Ascending aorta (tissue), 2 donors: ENCODE measurements at regions not wholly inside any gene's neighbourhood (a gene's known extent, or its start where the extent isn't known, plus 50 kb on each side); places are given as distances from the start of the nearest gene placed in this dataset.

Experiments used
- DNase-seq, 2 donors: peaks; one replicate each; pipeline ENCODE4 v3.0.0-alpha.2; 2019; ENCODE audit warnings: low spot score in 2 of 2
- H3K27ac ChIP-seq, 2 donors: fragments of 200-600 bp; sonication (generic); one replicate each; pipeline ENCODE4 v1.5.1; 2016 to 2017; ENCODE audit warnings: mild to moderate bottlenecking in 1 of 2
- H3K27me3 ChIP-seq: fragments of 200-600 bp; sonication (generic); one replicate; pipeline ENCODE4 v1.5.1; 2017
- H3K36me3 ChIP-seq, 2 donors: fragments of 200-600 bp; sonication (generic); one replicate each; pipeline ENCODE4 v1.5.1; 2016
- H3K4me1 ChIP-seq, 2 donors: fragments of 200-600 bp; sonication (generic); one replicate each; pipeline ENCODE4 v1.5.1; 2016 to 2017; ENCODE audit warnings: mild to moderate bottlenecking in 1 of 2
- H3K4me3 ChIP-seq, 2 donors: fragments of 200-600 bp; sonication (generic); one replicate each; pipeline ENCODE4 v1.5.1; 2016 to 2017; ENCODE audit warnings: mild to moderate bottlenecking in 1 of 2
- H3K9me3 ChIP-seq, 2 donors: fragments of 200-600 bp; sonication (generic); one replicate each; pipeline ENCODE4 v1.5.1; 2016
- intact Hi-C: fragments of 100-400 bp; cut with DNase I; formaldehyde crosslinking; loops from one replicate; pipeline ENCODE4 v1.15.1; 2023
- TF ChIP-seq, protein P1 (sequence below), 3 experiments: fragments of 200-600 bp in 2 of 3; fragments of 450-650 bp in 1 of 3; sonication (generic) in 2 of 3; IDR thresholded peaks; one replicate each; pipeline ENCODE4 v1.5.1; 2016 to 2019; ENCODE audit warnings: antibody characterized with exemption in 3 of 3, mild to moderate bottlenecking in 1 of 3, moderate library complexity in 1 of 3

DNA sequence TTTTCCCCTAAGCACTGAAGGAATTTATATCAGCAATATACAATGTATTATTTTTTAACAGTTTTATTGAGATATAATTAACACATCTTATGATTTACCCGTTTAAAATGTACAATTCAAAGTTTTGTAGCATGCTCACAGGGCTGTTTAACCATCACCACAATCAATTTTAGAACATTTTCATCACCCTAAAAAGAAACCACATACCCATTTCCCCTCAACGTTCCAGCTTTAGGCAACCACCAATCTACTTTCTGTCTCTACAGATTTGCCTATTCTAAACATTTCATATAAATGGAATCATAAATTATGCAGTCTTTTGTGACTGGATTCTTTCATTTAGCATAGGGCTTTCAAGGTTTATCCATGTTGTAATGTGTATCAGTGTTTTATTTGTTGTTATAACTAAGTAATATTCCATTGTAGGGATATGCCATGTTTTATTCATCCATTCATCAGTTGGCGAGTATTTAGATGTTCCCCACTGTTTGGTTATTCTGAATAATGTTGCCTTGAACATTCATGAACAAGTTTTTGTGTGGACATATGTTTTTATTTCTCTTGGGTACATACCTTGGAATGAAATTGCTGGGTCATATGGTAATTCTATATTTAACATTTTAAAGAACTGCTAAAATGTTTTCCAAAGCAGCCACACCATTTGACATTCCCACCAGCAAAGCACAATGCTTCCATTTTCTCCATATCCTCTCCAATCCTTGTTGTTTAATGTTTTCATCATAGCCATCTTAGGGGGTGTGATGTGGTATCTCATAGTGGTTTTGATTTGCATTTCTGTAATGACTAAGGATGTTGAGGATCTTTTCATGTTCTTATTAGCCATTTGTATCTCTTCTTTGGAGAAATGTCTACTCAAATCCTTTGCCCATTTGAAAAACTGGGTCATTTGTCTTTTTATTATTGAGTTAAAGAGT lies 188.5 kb downstream of the TM2D1 start:
- H3K27ac ChIP-seq: no peak overlapping the region
- intact Hi-C loops: no loop called here
- no peaks in the 10 kb centered on the region for H3K4me1 ChIP-seq
- DNase-seq: no peak
- TF ChIP-seq, protein P1, sequence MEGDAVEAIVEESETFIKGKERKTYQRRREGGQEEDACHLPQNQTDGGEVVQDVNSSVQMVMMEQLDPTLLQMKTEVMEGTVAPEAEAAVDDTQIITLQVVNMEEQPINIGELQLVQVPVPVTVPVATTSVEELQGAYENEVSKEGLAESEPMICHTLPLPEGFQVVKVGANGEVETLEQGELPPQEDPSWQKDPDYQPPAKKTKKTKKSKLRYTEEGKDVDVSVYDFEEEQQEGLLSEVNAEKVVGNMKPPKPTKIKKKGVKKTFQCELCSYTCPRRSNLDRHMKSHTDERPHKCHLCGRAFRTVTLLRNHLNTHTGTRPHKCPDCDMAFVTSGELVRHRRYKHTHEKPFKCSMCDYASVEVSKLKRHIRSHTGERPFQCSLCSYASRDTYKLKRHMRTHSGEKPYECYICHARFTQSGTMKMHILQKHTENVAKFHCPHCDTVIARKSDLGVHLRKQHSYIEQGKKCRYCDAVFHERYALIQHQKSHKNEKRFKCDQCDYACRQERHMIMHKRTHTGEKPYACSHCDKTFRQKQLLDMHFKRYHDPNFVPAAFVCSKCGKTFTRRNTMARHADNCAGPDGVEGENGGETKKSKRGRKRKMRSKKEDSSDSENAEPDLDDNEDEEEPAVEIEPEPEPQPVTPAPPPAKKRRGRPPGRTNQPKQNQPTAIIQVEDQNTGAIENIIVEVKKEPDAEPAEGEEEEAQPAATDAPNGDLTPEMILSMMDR (IDR thresholded peaks at IDR 0.05): no peak
- no peak overlapping the region for H3K4me3 ChIP-seq
- H3K36me3 ChIP-seq: no peaks in the 10 kb centered on the region
- no peaks in the 10 kb centered on the region for H3K9me3 ChIP-seq
- no peaks in the 10 kb centered on the region for H3K27me3 ChIP-seq

- Histone ChIP-seq H3K36me3 (no peaks in the 10 kb centered on the region), H3K27ac (no peak overlapping the region), H3K4me3 (no peak overlapping the region), H3K27me3 (no peaks in the 10 kb centered on the region), H3K4me1 (no peaks in the 10 kb centered on the region), H3K9me3 (no peaks in the 10 kb centered on the region)
- no peak for DNase-seq
- intact Hi-C loops: no loop called here
- TF ChIP-seq, protein P1 (IDR thresholded peaks at IDR 0.05): no peak
Measured at GRCh38 chr1:61534847-61535246, 190.1 kb downstream of the TM2D1 start.

DNA sequence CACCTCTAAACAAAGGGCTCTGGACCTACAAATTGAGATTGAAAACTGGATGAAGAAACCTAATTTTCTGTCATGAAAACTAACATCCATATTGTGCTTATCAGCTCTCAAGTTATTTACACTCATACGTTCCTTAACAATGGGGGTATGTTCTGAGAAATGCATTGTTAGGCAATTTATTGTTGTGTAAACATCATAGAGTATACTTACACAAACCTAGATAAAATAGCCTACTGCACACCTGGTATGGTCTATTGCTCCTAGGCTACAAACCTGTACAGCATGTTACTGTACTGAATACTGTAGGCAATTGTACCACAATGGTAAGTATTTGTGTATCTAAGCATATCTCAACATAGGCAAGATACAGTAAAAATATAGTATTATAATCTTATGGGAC lies 191.4 kb downstream of the TM2D1 start:
- DNase-seq: no peak
- H3K4me3 ChIP-seq: no peak overlapping the region
- H3K27ac ChIP-seq: no peak overlapping the region
- TF ChIP-seq, protein P1 (IDR thresholded peaks at IDR 0.05): no peak
- H3K9me3 ChIP-seq: no peaks in the 10 kb centered on the region
- intact Hi-C loops: no loop called here
- no peaks in the 10 kb centered on the region for H3K36me3 ChIP-seq
- no peaks in the 10 kb centered on the region for H3K4me1 ChIP-seq
- no peaks in the 10 kb centered on the region for H3K27me3 ChIP-seq

- H3K36me3 ChIP-seq: no peaks in the 10 kb centered on the region
- no peak overlapping the region for H3K27ac ChIP-seq
- no peaks in the 10 kb centered on the region for H3K4me1 ChIP-seq
- no peaks in the 10 kb centered on the region for H3K27me3 ChIP-seq
- DNase-seq: no peak
- H3K4me3 ChIP-seq: no peak overlapping the region
- TF ChIP-seq, protein P1 (IDR thresholded peaks at IDR 0.05): no peak
- intact Hi-C loops: no loop called here
- no peaks in the 10 kb centered on the region for H3K9me3 ChIP-seq
Measured at GRCh38 chr1:61531716-61532115, 193.2 kb downstream of the TM2D1 start.

GRCh38 chr1:61523893-61524605 lies 200.9 kb downstream of the TM2D1 start:
- Histone ChIP-seq H3K36me3 (no peaks in the 10 kb centered on the region), H3K27ac (no peak overlapping the region), H3K9me3 (no peaks in the 10 kb centered on the region), H3K4me3 (no peak overlapping the region), H3K27me3 (no peaks in the 10 kb centered on the region), H3K4me1 (no peaks in the 10 kb centered on the region)
- DNase-seq: no peak
- TF ChIP-seq, protein P1 (IDR thresholded peaks at IDR 0.05): no peak
- intact Hi-C loops: no loop called here
